PC-3 (cell line): ENCODE measurements at regions not wholly inside any gene's neighbourhood (a gene's known extent, or its start where the extent isn't known, plus 50 kb on each side); places are given as distances from the start of the nearest gene placed in this dataset.

ENCODE experiments used
- ATAC-seq: fragments of 200-7000 bp; cut with Tn5 transposase; 2 replicates; pipeline ENCODE4 v1.9.1; 2020; ENCODE audit warnings: mild to moderate bottlenecking, moderate library complexity
- BruUV-seq: library from RNA; stranded (reverse); fragments of 400-500 nt; replicated peaks from 2 replicates; lab custom pipeline; 2021; lab: Mats Ljungman, UMichigan
- CTCF ChIA-PET: fragments of 300-600 bp; sonication (Branson Sonifier 250); formaldehyde crosslinking; loops from one replicate; lab custom pipeline; 2022; ENCODE audit warnings: antibody characterized with exemption; lab: Charles Lee
- POLR2A ChIA-PET: fragments of 300-600 bp; sonication (Branson Sonifier 250); formaldehyde crosslinking; loops from one replicate; lab custom pipeline; 2022; ENCODE audit warnings: antibody characterized with exemption; ENCODE audit not compliant: unreplicated experiment; lab: Charles Lee
- DNase-seq: peaks from one replicate; pipeline ENCODE4 v3.0.0-alpha.2; 2015
- H2AFZ ChIP-seq: fragments of 300-600 bp; sonication (generic); 2 replicates; pipeline ENCODE4 v1.6.0; 2016; ENCODE audit warnings: antibody characterized with exemption, low read length
- H3F3A ChIP-seq: fragments of 300-600 bp; sonication (generic); one replicate; pipeline ENCODE4 v1.6.0; 2017; ENCODE audit warnings: antibody characterized with exemption, low read length, control low read depth, mild to moderate bottlenecking; ENCODE audit not compliant: unreplicated experiment
- H3K27ac ChIP-seq: fragments of 300-600 bp; sonication (generic); 2 replicates; pipeline ENCODE4 v1.5.1; 2016; ENCODE audit warnings: mild to moderate bottlenecking, low read length
- H3K27me3 ChIP-seq: fragments of 300-600 bp; sonication (generic); 2 replicates; pipeline ENCODE4 v1.6.1; 2016; ENCODE audit warnings: low read length, mixed read lengths
- H3K36me3 ChIP-seq: fragments of 300-600 bp; sonication (generic); 2 replicates; pipeline ENCODE4 v1.6.1; 2016; ENCODE audit warnings: low read depth, mixed run types, low read length, mixed read lengths
- H3K4me1 ChIP-seq: fragments of 300-600 bp; sonication (generic); 2 replicates; pipeline ENCODE4 v1.5.1; 2016; ENCODE audit warnings: low read length; ENCODE audit not compliant: insufficient read depth
- H3K4me2 ChIP-seq: fragments of 300-600 bp; sonication (generic); 2 replicates; pipeline ENCODE4 v1.6.0; 2016; ENCODE audit warnings: low read length
- H3K4me3 ChIP-seq: fragments of 300-600 bp; sonication (generic); 2 replicates; pipeline ENCODE4 v1.5.1; 2016; ENCODE audit warnings: mild to moderate bottlenecking, low read length, mixed read lengths
- H3K79me2 ChIP-seq: fragments of 300-600 bp; sonication (generic); 2 replicates; pipeline ENCODE4 v1.6.1; 2017; ENCODE audit warnings: low read length, mixed read lengths
- H3K9ac ChIP-seq: fragments of 300-600 bp; sonication (generic); 2 replicates; pipeline ENCODE4 v1.6.0; 2016; ENCODE audit warnings: mild to moderate bottlenecking, low read length
- H3K9me2 ChIP-seq: fragments of 300-600 bp; sonication (generic); replicated peaks from 2 replicates; pipeline ENCODE4 v1.6.1; 2016; ENCODE audit warnings: mixed run types, low read length, mixed read lengths
- H3K9me3 ChIP-seq: fragments of 300-600 bp; sonication (generic); 2 replicates; pipeline ENCODE4 v1.6.1; 2016; ENCODE audit warnings: low read length, mixed read lengths
- H4K20me1 ChIP-seq: fragments of 300-600 bp; sonication (generic); 2 replicates; pipeline ENCODE4 v1.6.1; 2016; ENCODE audit warnings: low read length, mixed read lengths
- EZH2 ChIP-seq: fragments of 300-600 bp; sonication (generic); IDR thresholded peaks from one replicate; pipeline ENCODE4 v1.6.1; 2017; ENCODE audit warnings: antibody characterized with exemption, mild to moderate bottlenecking, low read length; ENCODE audit not compliant: unreplicated experiment
- EZH2phosphoT487 ChIP-seq: fragments of 300-600 bp; sonication (generic); IDR thresholded peaks from 2 replicates; pipeline ENCODE4 v1.6.1; 2018; ENCODE audit warnings: mild to moderate bottlenecking, antibody characterized with exemption, low read length, borderline replicate concordance
- intact Hi-C: fragments of 100-400 bp; cut with micrococcal nuclease; formaldehyde crosslinking; loops from 2 replicates; pipeline ENCODE4 v1.9.0; 2023
- TF ChIP-seq, protein P1 (sequence below): fragments of 300-600 bp; sonication (generic); conservative IDR thresholded peaks from 2 replicates; pipeline ENCODE4 v1.5.1; 2017; ENCODE audit warnings: antibody characterized with exemption, low read depth, mild to moderate bottlenecking, low read length

DNA sequence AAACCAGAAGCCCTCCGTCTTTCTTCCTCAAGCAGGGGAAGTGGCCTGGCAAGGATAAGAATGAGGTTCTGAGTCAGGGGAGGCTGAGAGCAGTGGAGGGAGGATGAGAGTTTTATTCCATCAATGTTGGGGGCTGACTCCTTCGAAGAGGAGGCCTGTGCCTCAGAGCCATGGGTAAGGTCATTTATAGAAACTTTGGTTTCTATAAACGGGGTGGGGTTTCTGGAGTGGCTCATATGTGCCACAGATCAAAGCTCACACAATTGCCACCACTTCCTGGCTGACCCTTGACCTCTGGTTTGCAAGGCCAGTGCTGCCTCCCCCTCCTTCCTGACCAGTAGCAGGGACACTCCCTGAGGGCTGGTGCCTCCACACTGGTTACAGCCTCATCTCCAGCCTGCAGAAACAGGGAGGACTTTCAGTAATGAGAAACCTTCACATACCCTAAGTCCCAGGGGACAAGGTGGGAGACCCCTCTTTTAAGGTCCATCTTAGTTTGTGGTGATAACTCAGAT lies 166.0 kb downstream of the PDGFRA start:
- Histone ChIP-seq H3K4me1 (0 out of 2 replicates have a peak, but pooled peaks cover 4% of the 10 kb centered on the region), H3K27me3 (peaks cover 19% of the 10 kb centered on the region; the same call in 1 of the 2 replicates), H3K4me2 (no peak overlapping the region), H2AFZ (no peak overlapping the region), H3K9me3 (no peaks in the 10 kb centered on the region), H3K4me3 (no peak overlapping the region), H4K20me1 (no peaks in the 10 kb centered on the region), H3K79me2 (no peaks in the 10 kb centered on the region), H3K27ac (no peak overlapping the region), H3K36me3 (no peaks in the 10 kb centered on the region), H3K9me2 (no peaks in the 10 kb centered on the region), H3F3A (no peaks in the 10 kb centered on the region), H3K9ac (no peak overlapping the region)
- no peak for ATAC-seq
- intact Hi-C loops, result no loop called here
- BruUV-seq, result no TSS peak
- ChIA-PET CTCF (no interaction called here), POLR2A (no interaction called here)
- DNase-seq, result no peak
- TF ChIP-seq EZH2phosphoT487, result no peak
- TF ChIP-seq, protein P1, sequence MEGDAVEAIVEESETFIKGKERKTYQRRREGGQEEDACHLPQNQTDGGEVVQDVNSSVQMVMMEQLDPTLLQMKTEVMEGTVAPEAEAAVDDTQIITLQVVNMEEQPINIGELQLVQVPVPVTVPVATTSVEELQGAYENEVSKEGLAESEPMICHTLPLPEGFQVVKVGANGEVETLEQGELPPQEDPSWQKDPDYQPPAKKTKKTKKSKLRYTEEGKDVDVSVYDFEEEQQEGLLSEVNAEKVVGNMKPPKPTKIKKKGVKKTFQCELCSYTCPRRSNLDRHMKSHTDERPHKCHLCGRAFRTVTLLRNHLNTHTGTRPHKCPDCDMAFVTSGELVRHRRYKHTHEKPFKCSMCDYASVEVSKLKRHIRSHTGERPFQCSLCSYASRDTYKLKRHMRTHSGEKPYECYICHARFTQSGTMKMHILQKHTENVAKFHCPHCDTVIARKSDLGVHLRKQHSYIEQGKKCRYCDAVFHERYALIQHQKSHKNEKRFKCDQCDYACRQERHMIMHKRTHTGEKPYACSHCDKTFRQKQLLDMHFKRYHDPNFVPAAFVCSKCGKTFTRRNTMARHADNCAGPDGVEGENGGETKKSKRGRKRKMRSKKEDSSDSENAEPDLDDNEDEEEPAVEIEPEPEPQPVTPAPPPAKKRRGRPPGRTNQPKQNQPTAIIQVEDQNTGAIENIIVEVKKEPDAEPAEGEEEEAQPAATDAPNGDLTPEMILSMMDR, result no peak
- no peak for TF ChIP-seq EZH2

DNA sequence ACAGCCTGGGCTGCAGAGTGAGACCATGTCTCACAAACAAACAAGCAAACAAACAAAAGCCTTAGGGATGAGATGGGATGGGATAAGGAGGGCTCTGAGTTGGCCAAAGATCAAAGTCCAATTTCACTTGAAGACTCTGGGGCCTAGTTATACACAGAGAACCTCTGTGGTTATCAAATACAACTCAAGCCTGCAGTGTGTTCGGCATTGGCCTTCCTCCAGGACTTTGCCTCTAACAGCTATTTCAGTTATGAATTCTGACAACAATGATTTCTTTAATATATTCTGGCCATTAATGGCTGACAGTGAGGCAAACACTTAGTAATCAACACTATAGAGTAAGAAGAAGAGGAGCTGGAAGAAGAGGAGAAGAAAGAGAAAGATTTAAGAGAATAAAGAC lies 171.1 kb downstream of the PDGFRA start:
- H3F3A ChIP-seq, result no peaks in the 10 kb centered on the region
- ChIA-PET CTCF (no interaction called here), POLR2A (no interaction called here)
- H3K4me3 ChIP-seq, result no peak overlapping the region
- H3K9me2 ChIP-seq, result no peaks in the 10 kb centered on the region
- no peaks in the 10 kb centered on the region for H4K20me1 ChIP-seq
- DNase-seq, result no peak
- H3K4me2 ChIP-seq, result 0 out of 2 replicates have a peak overlapping the region, but pooled peaks have one; percentile 23
- peaks cover 12% of the 10 kb centered on the region for H3K4me1 ChIP-seq
- BruUV-seq, result no TSS peak
- H3K36me3 ChIP-seq, result no peaks in the 10 kb centered on the region
- H3K9me3 ChIP-seq, result no peaks in the 10 kb centered on the region
- peaks cover 4% of the 10 kb centered on the region; the same call in 1 of the 2 replicates for H3K27me3 ChIP-seq
- H3K9ac ChIP-seq, result no peak overlapping the region
- H3K79me2 ChIP-seq, result no peaks in the 10 kb centered on the region
- intact Hi-C loops, result no loop called here
- TF ChIP-seq, protein P1, result no peak
- TF ChIP-seq EZH2phosphoT487 (no peak), EZH2 (no peak)
- no peak overlapping the region for H2AFZ ChIP-seq
- no peak for ATAC-seq
- no peak overlapping the region for H3K27ac ChIP-seq

DNA sequence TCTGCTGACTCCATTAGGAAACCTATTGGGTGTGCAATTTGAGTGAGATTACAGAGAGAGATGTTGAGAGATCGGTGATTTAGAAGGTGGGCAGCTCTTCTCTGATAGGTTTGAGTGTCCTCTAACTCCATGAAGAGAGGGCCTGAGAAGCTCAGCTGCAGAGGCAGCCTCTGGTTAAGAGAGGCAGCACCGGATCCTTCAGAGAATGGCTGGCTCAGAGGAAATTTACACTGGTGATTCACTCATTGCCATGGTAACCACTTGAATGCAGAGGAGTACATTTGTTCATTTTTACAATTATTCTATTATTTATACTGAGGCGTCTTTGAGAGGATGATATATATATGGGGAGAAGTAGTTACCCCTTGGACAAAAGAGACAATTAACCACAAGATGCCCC lies 171.7 kb downstream of the PDGFRA start:
- TF ChIP-seq EZH2 (no peak), EZH2phosphoT487 (no peak)
- TF ChIP-seq, protein P1, result no peak
- Histone ChIP-seq H3K4me3 (no peak overlapping the region), H3K36me3 (no peaks in the 10 kb centered on the region), H3K27me3 (peaks cover 10% of the 10 kb centered on the region), H3K9me3 (no peaks in the 10 kb centered on the region), H4K20me1 (no peaks in the 10 kb centered on the region), H3F3A (no peaks in the 10 kb centered on the region), H3K9ac (no peak overlapping the region), H3K4me2 (0 out of 2 replicates have a peak overlapping the region, but pooled peaks have one; percentile 23), H3K4me1 (peaks cover 12% of the 10 kb centered on the region), H3K9me2 (no peaks in the 10 kb centered on the region), H3K79me2 (no peaks in the 10 kb centered on the region), H3K27ac (no peak overlapping the region), H2AFZ (no peak overlapping the region)
- BruUV-seq, result no TSS peak
- ATAC-seq (peak; percentile 98), DNase-seq (peak; percentile 84)
- intact Hi-C loops, result no loop called here
- CTCF ChIA-PET, result interaction anchor here (0.6 kb wide), 1 partner anchor 33 kb away, joined by 4 read pairs; no protein-coding TSS in a partner anchor
- POLR2A ChIA-PET, result no interaction called here
